AG04450 (cell line): ENCODE measurements at regions not wholly inside any gene's neighbourhood (a gene's known extent, or its start where the extent isn't known, plus 50 kb on each side); places are given as distances from the start of the nearest gene placed in this dataset.

Source experiments
- CTCF ChIA-PET: fragments of 300-600, 350-600 bp; formaldehyde crosslinking; extraction: SDS; loops from one replicate; lab custom pipeline; 2022; ENCODE audit warnings: antibody characterized with exemption, inconsistent platforms; lab: Charles Lee
- POLR2A ChIA-PET: fragments of 350-600 bp; formaldehyde crosslinking; extraction: SDS; loops from one replicate; lab custom pipeline; 2021; ENCODE audit warnings: antibody characterized with exemption, inconsistent platforms; lab: Yijun Ruan, JAX
- DNase-seq: peaks from one replicate; pipeline ENCODE4 v3.0.0-alpha.2; 2011; ENCODE audit warnings: low read depth, low spot score
- H3K27ac ChIP-seq: one replicate; pipeline ENCODE4 v1.5.1; 2012; ENCODE audit warnings: low read depth, low read length, control low read depth
- H3K27me3 ChIP-seq: one replicate; pipeline ENCODE4 v1.6.0; 2012; ENCODE audit warnings: low read length; ENCODE audit not compliant: control insufficient read depth, insufficient read depth
- H3K4me3 ChIP-seq: 2 replicates; pipeline ENCODE4 v1.5.1; 2011; ENCODE audit warnings: mild to moderate bottlenecking, low read depth, low read length, control low read depth
- H3K9me3 ChIP-seq: 2 replicates; pipeline ENCODE4 v1.5.1; 2012; ENCODE audit warnings: low read length; ENCODE audit not compliant: control insufficient read depth, insufficient read depth
- TF ChIP-seq, protein P1 (sequence below): IDR thresholded peaks from 2 replicates; pipeline ENCODE4 v1.5.1; 2011; ENCODE audit warnings: low read depth, low read length, control low read depth, inconsistent platforms

GRCh38 chr2:56666777-56667176 is 483.0 kb downstream of the CCDC85A start:
- ChIA-PET POLR2A (no interaction called here), CTCF (interaction anchor here (0.7 kb wide), 1 partner anchor 605 kb away, joined by 3 read pairs; no protein-coding TSS in a partner anchor)
- Histone ChIP-seq H3K4me3 (no peak overlapping the region), H3K27ac (no peak overlapping the region), H3K27me3 (no peaks in the 10 kb centered on the region), H3K9me3 (peaks cover 4% of the 10 kb centered on the region; the same call in 1 of the 2 replicates)
- no peak for DNase-seq
- TF ChIP-seq, protein P1, sequence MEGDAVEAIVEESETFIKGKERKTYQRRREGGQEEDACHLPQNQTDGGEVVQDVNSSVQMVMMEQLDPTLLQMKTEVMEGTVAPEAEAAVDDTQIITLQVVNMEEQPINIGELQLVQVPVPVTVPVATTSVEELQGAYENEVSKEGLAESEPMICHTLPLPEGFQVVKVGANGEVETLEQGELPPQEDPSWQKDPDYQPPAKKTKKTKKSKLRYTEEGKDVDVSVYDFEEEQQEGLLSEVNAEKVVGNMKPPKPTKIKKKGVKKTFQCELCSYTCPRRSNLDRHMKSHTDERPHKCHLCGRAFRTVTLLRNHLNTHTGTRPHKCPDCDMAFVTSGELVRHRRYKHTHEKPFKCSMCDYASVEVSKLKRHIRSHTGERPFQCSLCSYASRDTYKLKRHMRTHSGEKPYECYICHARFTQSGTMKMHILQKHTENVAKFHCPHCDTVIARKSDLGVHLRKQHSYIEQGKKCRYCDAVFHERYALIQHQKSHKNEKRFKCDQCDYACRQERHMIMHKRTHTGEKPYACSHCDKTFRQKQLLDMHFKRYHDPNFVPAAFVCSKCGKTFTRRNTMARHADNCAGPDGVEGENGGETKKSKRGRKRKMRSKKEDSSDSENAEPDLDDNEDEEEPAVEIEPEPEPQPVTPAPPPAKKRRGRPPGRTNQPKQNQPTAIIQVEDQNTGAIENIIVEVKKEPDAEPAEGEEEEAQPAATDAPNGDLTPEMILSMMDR: no peak

- no peak overlapping the region for H3K4me3 ChIP-seq
- TF ChIP-seq, protein P1: no peak
- H3K9me3 ChIP-seq: peaks cover 16% of the 10 kb centered on the region
- no peak for DNase-seq
- H3K27me3 ChIP-seq: no peaks in the 10 kb centered on the region
- no peak overlapping the region for H3K27ac ChIP-seq
- ChIA-PET CTCF (no interaction called here), POLR2A (interaction anchor here (0.6 kb wide), 1 partner anchor 1709 kb away, joined by 3 read pairs; no protein-coding TSS in a partner anchor)
Observed at GRCh38 chr2:56671973-56672569, 488.3 kb downstream of the CCDC85A start.

DNA sequence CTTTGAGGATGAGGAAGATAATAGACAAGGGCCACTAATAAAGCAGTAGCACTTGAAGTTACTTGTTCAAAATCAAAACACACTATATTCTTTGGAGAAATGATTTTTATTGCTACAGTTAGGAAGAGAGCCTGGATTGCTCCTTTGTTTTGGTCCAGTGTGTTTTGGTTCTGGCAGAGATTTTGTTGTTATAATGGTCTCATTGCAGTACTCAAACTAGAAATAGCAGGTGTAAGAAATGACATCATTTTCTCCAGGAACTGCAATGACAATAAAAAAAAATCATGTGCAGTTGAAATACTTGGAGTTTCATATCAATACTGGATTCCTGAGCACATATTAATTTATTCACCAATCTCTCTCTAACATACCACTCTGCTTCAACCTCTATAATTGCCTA is 490.3 kb downstream of the CCDC85A start:
- ChIA-PET POLR2A (no interaction called here), CTCF (no interaction called here)
- H3K4me3 ChIP-seq: no peak overlapping the region
- H3K27me3 ChIP-seq: no peaks in the 10 kb centered on the region
- H3K9me3 ChIP-seq: peaks cover 16% of the 10 kb centered on the region
- DNase-seq: no peak
- H3K27ac ChIP-seq: no peak overlapping the region
- TF ChIP-seq, protein P1: no peak

DNA sequence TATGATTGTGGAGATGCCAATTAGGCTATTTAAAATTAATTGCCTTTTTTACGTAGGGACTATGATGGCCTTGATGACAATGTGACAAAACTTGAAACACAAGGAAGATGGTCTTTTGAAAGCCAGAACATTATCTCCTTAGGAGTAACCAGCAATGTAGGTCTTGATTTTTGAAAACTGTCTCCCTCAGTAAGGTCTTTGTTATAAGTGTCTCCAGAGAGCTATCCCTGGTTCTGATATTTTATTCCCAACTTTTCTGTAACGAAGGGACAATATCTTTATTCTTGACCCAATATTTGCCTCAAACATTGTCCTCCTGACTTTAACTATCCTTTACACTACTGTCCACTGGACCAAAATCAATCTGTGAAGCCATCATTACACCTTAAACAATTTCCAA is 493.2 kb downstream of the CCDC85A start:
- Histone ChIP-seq H3K4me3 (no peak overlapping the region), H3K27ac (no peak overlapping the region), H3K27me3 (no peaks in the 10 kb centered on the region), H3K9me3 (peaks cover 12% of the 10 kb centered on the region)
- CTCF ChIA-PET: no interaction called here
- POLR2A ChIA-PET: no interaction called here
- DNase-seq: no peak
- TF ChIP-seq, protein P1: no peak

- no peak overlapping the region for H3K27ac ChIP-seq
- POLR2A ChIA-PET: no interaction called here
- H3K4me3 ChIP-seq: no peak overlapping the region
- H3K9me3 ChIP-seq: peaks cover 3% of the 10 kb centered on the region; the same call in 1 of the 2 replicates
- TF ChIP-seq, protein P1: no peak
- no peak for DNase-seq
- CTCF ChIA-PET: no interaction called here
- H3K27me3 ChIP-seq: no peaks in the 10 kb centered on the region
Observed at GRCh38 chr2:56680971-56681631, 497.3 kb downstream of the CCDC85A start.
